H1 (cell line): ENCODE measurements at regions not wholly inside any gene's neighbourhood (a gene's known extent, or its start where the extent isn't known, plus 50 kb on each side); places are given as distances from the start of the nearest gene placed in this dataset.

Experiments used
- BRCA1 ChIP-seq: IDR thresholded peaks from 2 replicates; pipeline ENCODE4 v1.6.1; 2012; ENCODE audit warnings: low read depth, low read length, improper control_type of control experiment
- CHD7 ChIP-seq: fragments of 300-600 bp; sonication (generic); IDR thresholded peaks from 2 replicates; pipeline ENCODE4 v1.7.1; 2012; ENCODE audit warnings: low read length, moderate library complexity, mild to moderate bottlenecking, inconsistent platforms; ENCODE audit not compliant: insufficient replicate concordance
- GABPA ChIP-seq: IDR thresholded peaks from 2 replicates; pipeline ENCODE4 v1.6.1; 2011; ENCODE audit warnings: mild to moderate bottlenecking, low read length, moderate library complexity, borderline replicate concordance; ENCODE audit not compliant: insufficient read depth
- JUN ChIP-seq: IDR thresholded peaks from 2 replicates; pipeline ENCODE4 v1.6.1; 2011; ENCODE audit warnings: low read depth, mild to moderate bottlenecking, improper control_type of control experiment, low read length
- POLR2A ChIP-seq, 2 experiments: IDR thresholded peaks; 1 replicate in 1 of 2; 2 replicates in 1 of 2; pipeline ENCODE4 v1.6.1; 2011; ENCODE audit warnings: low read depth in 2 of 2, low read length in 2 of 2, mild to moderate bottlenecking in 2 of 2; ENCODE audit errors: control extremely low read depth in 1 of 2
- RBBP5 ChIP-seq: IDR thresholded peaks from 2 replicates; pipeline ENCODE4 v1.7.1; 2012; ENCODE audit warnings: low read depth, mild to moderate bottlenecking, inconsistent platforms, low read length, moderate library complexity, borderline replicate concordance

DNA sequence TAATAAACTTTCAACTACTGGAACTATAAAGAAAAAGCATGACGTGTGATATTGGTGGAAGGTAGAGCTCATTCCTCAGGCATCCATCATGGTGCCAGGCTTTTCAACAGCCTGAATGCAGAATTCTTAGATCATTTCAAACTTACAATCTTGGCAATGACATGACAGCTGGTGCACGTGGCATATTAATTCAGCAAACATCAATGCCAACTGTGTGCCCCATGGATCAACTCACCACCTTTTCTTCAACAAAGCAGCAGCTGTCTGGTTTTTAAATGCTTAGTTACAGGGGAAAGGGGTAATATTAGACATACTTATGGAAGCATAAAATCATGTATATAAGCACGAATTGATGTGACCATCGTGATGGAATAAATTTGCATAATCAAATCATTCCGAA is 56.0 kb upstream of the OR13F1 start (continued):
- TF ChIP-seq CHD7 (no peak), POLR2A (IDR thresholded peaks at IDR 0.05; ENCODE audit: control extremely low read depth in 1 of 2, low read depth in 2 of 2, low read length in 2 of 2) (no peak), GABPA (no peak), RBBP5 (no peak), BRCA1 (no peak), JUN (no peak)
- TF ChIP-seq, all 59 proteins: peak for 0
